ENCODE measurements at regions not wholly inside any gene's neighbourhood (a gene's known extent, or its start where the extent isn't known, plus 50 kb on each side); places are given as distances from the start of the nearest gene placed in this dataset.

DNA sequence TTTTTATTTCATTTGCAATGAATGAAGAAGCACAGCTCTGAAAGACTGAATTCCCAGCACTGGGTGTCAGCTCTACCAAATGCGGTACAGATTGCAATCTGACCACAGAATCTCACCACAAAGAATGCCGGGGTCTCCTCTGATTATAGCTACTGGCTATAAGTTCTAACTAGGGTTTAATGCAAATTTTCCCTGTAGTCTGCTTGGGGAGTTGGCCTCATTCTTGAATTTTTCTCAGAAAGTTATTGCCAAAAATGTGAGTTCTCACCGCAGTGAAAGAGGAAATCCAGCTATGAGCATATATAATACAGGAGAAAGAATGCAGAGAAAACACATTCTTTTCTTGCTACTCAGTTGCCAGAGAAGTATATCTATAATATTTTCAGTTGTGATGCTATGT, 1255.7 kb upstream of the LRRTM3 start:
- TF ChIP-seq, protein P1, sequence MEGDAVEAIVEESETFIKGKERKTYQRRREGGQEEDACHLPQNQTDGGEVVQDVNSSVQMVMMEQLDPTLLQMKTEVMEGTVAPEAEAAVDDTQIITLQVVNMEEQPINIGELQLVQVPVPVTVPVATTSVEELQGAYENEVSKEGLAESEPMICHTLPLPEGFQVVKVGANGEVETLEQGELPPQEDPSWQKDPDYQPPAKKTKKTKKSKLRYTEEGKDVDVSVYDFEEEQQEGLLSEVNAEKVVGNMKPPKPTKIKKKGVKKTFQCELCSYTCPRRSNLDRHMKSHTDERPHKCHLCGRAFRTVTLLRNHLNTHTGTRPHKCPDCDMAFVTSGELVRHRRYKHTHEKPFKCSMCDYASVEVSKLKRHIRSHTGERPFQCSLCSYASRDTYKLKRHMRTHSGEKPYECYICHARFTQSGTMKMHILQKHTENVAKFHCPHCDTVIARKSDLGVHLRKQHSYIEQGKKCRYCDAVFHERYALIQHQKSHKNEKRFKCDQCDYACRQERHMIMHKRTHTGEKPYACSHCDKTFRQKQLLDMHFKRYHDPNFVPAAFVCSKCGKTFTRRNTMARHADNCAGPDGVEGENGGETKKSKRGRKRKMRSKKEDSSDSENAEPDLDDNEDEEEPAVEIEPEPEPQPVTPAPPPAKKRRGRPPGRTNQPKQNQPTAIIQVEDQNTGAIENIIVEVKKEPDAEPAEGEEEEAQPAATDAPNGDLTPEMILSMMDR (IDR thresholded peaks at IDR 0.05), result no peak
- TF ChIP-seq POLR2A (IDR thresholded peaks at IDR 0.05), result no peak
